GM18498 (cell line): ENCODE measurements at regions not wholly inside any gene's neighbourhood (a gene's known extent, or its start where the extent isn't known, plus 50 kb on each side); places are given as distances from the start of the nearest gene placed in this dataset.
"Not testable (repeated sequence)": the region's sequence is repeated elsewhere in the genome, so short reads cannot be mapped to it uniquely, and the experiment has no call there.

Source experiments
- ATAC-seq: cut with Tn5 transposase; IDR thresholded peaks from one replicate; pipeline ENCODE4 v1.9.1; 2021; ENCODE audit warnings: mild to moderate bottlenecking, moderate library complexity; ENCODE audit not compliant: unreplicated experiment

GRCh38 chr7:55299273-55299967, 65.7 kb upstream of the LANCL2 start:
- no peak for ATAC-seq

- no peak for ATAC-seq
Measured at GRCh38 chr7:55303220-55303619, 61.9 kb upstream of the LANCL2 start.

- ATAC-seq: no peak
Measured at GRCh38 chr7:55304018-55304762, 60.9 kb upstream of the LANCL2 start.

GRCh38 chr7:55305135-55305534, 60.0 kb upstream of the LANCL2 start:
- no peak for ATAC-seq

- no peak for ATAC-seq
Measured at GRCh38 chr7:55306331-55306730, 58.8 kb upstream of the LANCL2 start.

- ATAC-seq: no peak
Measured at GRCh38 chr7:55307123-55307916, 57.8 kb upstream of the LANCL2 start.

- peak; percentile 1 for ATAC-seq
Measured at GRCh38 chr7:55308186-55308929, 56.8 kb upstream of the LANCL2 start.

- peak; percentile 88 for ATAC-seq
Measured at GRCh38 chr7:55309040-55309991, 55.8 kb upstream of the LANCL2 start.

GRCh38 chr7:55310287-55311025, 54.7 kb upstream of the LANCL2 start:
- ATAC-seq: no peak

- ATAC-seq: not testable (repeated sequence)
Measured at GRCh38 chr7:55311892-55312291, 53.2 kb upstream of the LANCL2 start.

GRCh38 chr7:55313671-55314070, 51.5 kb upstream of the LANCL2 start:
- ATAC-seq: not testable (repeated sequence)

- no peak for ATAC-seq
Measured at GRCh38 chr7:55314967-55315366, 50.2 kb upstream of the LANCL2 start.
